Suppressor macrophage (primary cell): ENCODE measurements at regions not wholly inside any gene's neighbourhood (a gene's known extent, or its start where the extent isn't known, plus 50 kb on each side); places are given as distances from the start of the nearest gene placed in this dataset.
A peak's percentile ranks its signal among the peaks of the same experiment; 100 is the strongest.
"Not testable (repeated sequence)": the region's sequence is repeated elsewhere in the genome, so short reads cannot be mapped to it uniquely, and the experiment has no call there.

ENCODE experiments used
- DNase-seq, 4 experiments: peaks; one replicate each; pipeline ENCODE4 v3.0.0-alpha.2; 2020 to 2022

GRCh38 chr2:239882781-239883180 lies 142.4 kb downstream of the NDUFA10 start:
- DNase-seq: no peak

- DNase-seq: peak; percentile 27 to 58 (median 48)
Measured at GRCh38 chr2:239882331-239882732, 142.8 kb downstream of the NDUFA10 start.

GRCh38 chr2:239881561-239882320 lies 143.4 kb downstream of the NDUFA10 start:
- DNase-seq: peak in 1 of 4 experiments; percentile 14

- DNase-seq: no peak
Measured at GRCh38 chr2:239881031-239881471, 144.1 kb downstream of the NDUFA10 start.

GRCh38 chr2:239880396-239880795 lies 144.7 kb downstream of the NDUFA10 start:
- DNase-seq: no peak

GRCh38 chr2:239879423-239880084 lies 145.6 kb downstream of the NDUFA10 start:
- DNase-seq: peak in 2 of 4 experiments; percentile 17 to 22

- no peak for DNase-seq
Measured at GRCh38 chr2:239878686-239879085, 146.5 kb downstream of the NDUFA10 start.

- DNase-seq: no peak
Measured at GRCh38 chr2:239876948-239877289, 148.2 kb downstream of the NDUFA10 start.

- peak in 3 of 4 experiments; percentile 10 to 62 (median 60) for DNase-seq
Measured at GRCh38 chr2:239876271-239876947, 148.7 kb downstream of the NDUFA10 start.

- no peak for DNase-seq
Measured at GRCh38 chr2:239874636-239875356, 150.3 kb downstream of the NDUFA10 start.

GRCh38 chr2:239873656-239874635 lies 151.2 kb downstream of the NDUFA10 start:
- DNase-seq: no peak

- no peak for DNase-seq
Measured at GRCh38 chr2:239871481-239872435, 153.4 kb downstream of the NDUFA10 start.

GRCh38 chr2:239870863-239871262 lies 154.3 kb downstream of the NDUFA10 start:
- no peak for DNase-seq

- DNase-seq: no peak
Measured at GRCh38 chr2:239870276-239870675, 154.9 kb downstream of the NDUFA10 start.

- DNase-seq: no peak
Measured at GRCh38 chr2:239869272-239870155, 155.6 kb downstream of the NDUFA10 start.

- DNase-seq: no peak
Measured at GRCh38 chr2:239868556-239869181, 156.5 kb downstream of the NDUFA10 start.

- no peak for DNase-seq
Measured at GRCh38 chr2:239866778-239867177, 158.4 kb downstream of the NDUFA10 start.

GRCh38 chr2:239866350-239866749 lies 158.8 kb downstream of the NDUFA10 start:
- DNase-seq: no peak

- not testable (repeated sequence) for DNase-seq
Measured at GRCh38 chr2:239865856-239866255, 159.3 kb downstream of the NDUFA10 start.
